Endothelial cell of umbilical vein (primary cell): ENCODE measurements at regions not wholly inside any gene's neighbourhood (a gene's known extent, or its start where the extent isn't known, plus 50 kb on each side); places are given as distances from the start of the nearest gene placed in this dataset.

Experiments used
- BruUV-seq: library from RNA; stranded (reverse); fragments of 400-500 nt; replicated peaks from 2 replicates; lab custom pipeline; 2021; lab: Mats Ljungman, UMichigan
- CTCF ChIA-PET: fragments of 300-600, 350-600 bp; sonication (Branson Sonifier 250); formaldehyde crosslinking; loops from one replicate; lab custom pipeline; 2021; ENCODE audit warnings: antibody characterized with exemption, inconsistent platforms; lab: Charles Lee
- POLR2A ChIA-PET: fragments of 300-600, 350-600 bp; sonication (Branson Sonifier 250); formaldehyde crosslinking; loops from one replicate; lab custom pipeline; 2021; ENCODE audit warnings: antibody characterized with exemption, inconsistent platforms; lab: Charles Lee
- DNase-seq: peaks from one replicate; pipeline ENCODE4 v3.0.0-alpha.2; 2011; ENCODE audit warnings: low read depth, low spot score
- FAIRE-seq: peaks from 2 replicates; lab custom pipeline; 2011; peaks lifted over from hg19 to GRCh38; lab: Jason Lieb, UNC
- H2AFZ ChIP-seq: 2 replicates; pipeline ENCODE4 v1.6.0; 2012; ENCODE audit warnings: low read depth, low read length, control low read depth, inconsistent platforms
- H3K27ac ChIP-seq: 2 replicates; pipeline ENCODE4 v1.5.1; 2011; ENCODE audit warnings: low read depth, mild to moderate bottlenecking, control low read depth, low read length, moderate library complexity; ENCODE audit not compliant: insufficient read depth
- H3K27me3 ChIP-seq, 2 experiments: 2 replicates each; pipeline versions ENCODE4 v1.6.0 to v1.6.1; 2011; ENCODE audit warnings: low read length in 2 of 2, mixed read lengths in 1 of 2; ENCODE audit not compliant: control insufficient read depth in 2 of 2, insufficient read depth in 2 of 2
- H3K36me3 ChIP-seq, 2 experiments: 2 replicates in 1 of 2; 3 replicates in 1 of 2; pipeline ENCODE4 v1.5.1; 2011; ENCODE audit warnings: low read length in 2 of 2, mild to moderate bottlenecking in 1 of 2, moderate library complexity in 1 of 2; ENCODE audit not compliant: control insufficient read depth in 2 of 2, insufficient read depth in 2 of 2; ENCODE audit errors: extremely low read depth in 1 of 2
- H3K4me1 ChIP-seq: 3 replicates; pipeline ENCODE4 v1.5.1; 2011; ENCODE audit warnings: mild to moderate bottlenecking, low read length; ENCODE audit not compliant: control insufficient read depth, insufficient read depth; ENCODE audit errors: extremely low read depth
- H3K4me2 ChIP-seq: 2 replicates; pipeline ENCODE4 v1.6.1; 2011; ENCODE audit warnings: low read length, control low read depth, mixed read lengths; ENCODE audit not compliant: insufficient read depth
- H3K4me3 ChIP-seq, 3 experiments: fragments of 200-600 bp in 1 of 3; sonication (generic), shearing (Covaris generic) in 1 of 3; replicated peaks in 1 of 3; 2 replicates each; pipeline ENCODE4 v1.5.1; 2011 to 2016; ENCODE audit warnings: control low read depth in 3 of 3, low read length in 3 of 3, mild to moderate bottlenecking in 2 of 3, inconsistent platforms in 1 of 3, low read depth in 1 of 3, moderate library complexity in 1 of 3; ENCODE audit not compliant: insufficient read depth in 1 of 3
- H3K79me2 ChIP-seq: 2 replicates; pipeline ENCODE4 v1.6.0; 2012; ENCODE audit warnings: low read length, inconsistent platforms; ENCODE audit not compliant: control insufficient read depth, insufficient read depth
- H3K9ac ChIP-seq: replicated peaks from 2 replicates; pipeline ENCODE3; 2011; ENCODE audit warnings: low read length, control low read depth; ENCODE audit not compliant: insufficient read depth; ENCODE audit errors: extremely low read depth
- H3K9me1 ChIP-seq: replicated peaks from 3 replicates; pipeline ENCODE4 v1.6.0; 2011; ENCODE audit warnings: mild to moderate bottlenecking, low read length; ENCODE audit not compliant: control insufficient read depth, insufficient read depth; ENCODE audit errors: extremely low read depth
- H3K9me3 ChIP-seq: replicated peaks from 2 replicates; pipeline ENCODE4 v1.5.1; 2012; ENCODE audit warnings: low read length, inconsistent platforms; ENCODE audit not compliant: control insufficient read depth, insufficient read depth
- H4K20me1 ChIP-seq: replicated peaks from 2 replicates; pipeline ENCODE3; 2011; ENCODE audit warnings: mild to moderate bottlenecking, low read length; ENCODE audit not compliant: control insufficient read depth, insufficient read depth; ENCODE audit errors: extremely low read depth
- CTCF ChIP-seq, 2 donors: IDR thresholded peaks; 1 replicate in 1 of 2; 2 replicates in 1 of 2; pipeline ENCODE4 v1.5.1; 2011; ENCODE audit warnings: low read length in 2 of 2, mild to moderate bottlenecking in 2 of 2, moderate library complexity in 2 of 2, control low read depth in 1 of 2, inconsistent platforms in 1 of 2, low read depth in 1 of 2; ENCODE audit not compliant: insufficient read depth in 1 of 2; ENCODE audit errors: extremely low read depth in 1 of 2
- EZH2 ChIP-seq: IDR thresholded peaks from 2 replicates; pipeline ENCODE4 v1.6.1; 2012; ENCODE audit warnings: borderline replicate concordance, low read depth, mild to moderate bottlenecking, moderate library complexity, low read length, inconsistent platforms; ENCODE audit not compliant: severe bottlenecking
- FOS ChIP-seq: IDR thresholded peaks from 2 replicates; pipeline ENCODE4 v1.6.1; 2011; ENCODE audit warnings: mild to moderate bottlenecking, low read length, moderate library complexity, borderline replicate concordance; ENCODE audit not compliant: insufficient read depth
- GATA2 ChIP-seq: IDR thresholded peaks from 2 replicates; pipeline ENCODE4 v1.7.0; 2011; ENCODE audit warnings: low read depth, mild to moderate bottlenecking, moderate library complexity, mixed read lengths, low read length; ENCODE audit not compliant: insufficient read length, insufficient read depth
- JUN ChIP-seq: IDR thresholded peaks from 2 replicates; pipeline ENCODE4 v1.6.1; 2011; ENCODE audit warnings: borderline replicate concordance, low read depth; ENCODE audit not compliant: insufficient read length, insufficient read depth
- MYC ChIP-seq: IDR thresholded peaks from one replicate; pipeline ENCODE4 v1.6.1; 2011; ENCODE audit warnings: mild to moderate bottlenecking, low read depth, low read length
- POLR2A ChIP-seq: IDR thresholded peaks from 2 replicates; pipeline ENCODE4 v1.6.1; 2012; ENCODE audit warnings: low read depth, mild to moderate bottlenecking, control low read depth, low read length
- POLR2AphosphoS5 ChIP-seq: IDR thresholded peaks from 2 replicates; pipeline ENCODE4 v1.6.1; 2012; ENCODE audit warnings: low read depth, mild to moderate bottlenecking, control low read depth, low read length, moderate library complexity; ENCODE audit not compliant: insufficient read depth
- dilution Hi-C: fragments of 300-500 bp; cut with MboI; formaldehyde crosslinking; loops from one replicate; pipeline ENCODE4 v1.15.0; 2019; ENCODE audit warnings: low sequenced_read_pairs; ENCODE audit not compliant: extremely low pct_ligation_motif_present
- intact Hi-C: fragments of 100-400 bp; cut with micrococcal nuclease; formaldehyde crosslinking; loops from one replicate; pipeline ENCODE4 v1.10.0; 2022
- TF ChIP-seq, protein P1 (sequence below): IDR thresholded peaks from 2 replicates; pipeline ENCODE4 v1.6.1; 2011; ENCODE audit not compliant: insufficient read depth, insufficient read length

GRCh38 chr2:55995902-55996301 lies 72.3 kb upstream of the EFEMP1 start:
- Histone ChIP-seq H3K27me3 (no peaks in the 10 kb centered on the region), H3K9ac (no peak overlapping the region), H4K20me1 (no peaks in the 10 kb centered on the region), H3K4me2 (no peak overlapping the region), H3K4me3 (no peak overlapping the region), H3K4me1 (peaks cover 48% of the 10 kb centered on the region), H3K9me3 (no peaks in the 10 kb centered on the region), H3K9me1 (no peaks in the 10 kb centered on the region), H3K36me3 (no peaks in the 10 kb centered on the region), H3K79me2 (no peaks in the 10 kb centered on the region), H2AFZ (no peak overlapping the region), H3K27ac (no peak overlapping the region)
- BruUV-seq: no TSS peak
- CTCF ChIA-PET: interaction anchor here (0.7 to 1.5 kb wide), 4 partner anchors 10 to 225 kb away, joined by 3 to 4 read pairs (median 4); no protein-coding TSS in a partner anchor
- TF ChIP-seq CTCF (IDR thresholded peaks at IDR 0.05; ENCODE audit: extremely low read depth in 1 of 2, insufficient read depth in 1 of 2, low read depth in 1 of 2, low read length in 2 of 2) (no peak), FOS (no peak)
- POLR2A ChIA-PET: interaction anchor here (4.8 kb wide), 1 partner anchor 31 kb away, joined by 40 read pairs; no protein-coding TSS in a partner anchor
- dilution Hi-C loops (loop anchor here (25.0 kb wide), 1 partner anchor 109 kb away; no protein-coding TSS in a partner anchor), intact Hi-C loops (no loop called here)
- no peak for DNase-seq
- FAIRE-seq: no peak

DNA sequence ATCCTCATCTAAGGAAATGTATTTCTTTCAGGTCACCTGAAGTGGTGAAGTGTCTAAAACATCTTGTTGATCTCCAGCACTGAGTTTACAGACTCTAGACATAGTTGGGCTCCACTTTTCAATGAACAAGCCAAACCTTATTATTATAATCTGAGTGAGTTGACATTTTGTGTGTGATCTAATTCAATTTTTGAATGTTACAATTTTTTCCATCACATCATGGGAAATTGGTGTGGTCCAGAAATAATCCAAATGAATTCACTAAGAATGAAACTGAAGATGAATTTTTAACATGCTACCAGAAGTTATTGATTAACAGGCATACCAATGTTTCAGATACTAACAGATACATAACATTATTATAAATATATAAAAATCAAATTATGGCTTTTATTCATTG lies 75.6 kb upstream of the EFEMP1 start:
- Histone ChIP-seq H3K79me2 (no peaks in the 10 kb centered on the region), H3K4me1 (peaks cover 18% of the 10 kb centered on the region), H3K9ac (no peak overlapping the region), H3K36me3 (no peaks in the 10 kb centered on the region), H3K4me2 (no peak overlapping the region), H4K20me1 (no peaks in the 10 kb centered on the region), H3K4me3 (no peak overlapping the region), H2AFZ (peak overlapping the region; percentile 13), H3K9me3 (no peaks in the 10 kb centered on the region), H3K27ac (no peak overlapping the region), H3K9me1 (no peaks in the 10 kb centered on the region), H3K27me3 (no peaks in the 10 kb centered on the region)
- TF ChIP-seq POLR2A (no peak), JUN (no peak), MYC (no peak), CTCF (IDR thresholded peaks at IDR 0.05; ENCODE audit: extremely low read depth in 1 of 2, insufficient read depth in 1 of 2, low read depth in 1 of 2, low read length in 2 of 2) (no peak), FOS (no peak), GATA2 (no peak), POLR2AphosphoS5 (no peak), EZH2 (no peak)
- TF ChIP-seq, protein P1, sequence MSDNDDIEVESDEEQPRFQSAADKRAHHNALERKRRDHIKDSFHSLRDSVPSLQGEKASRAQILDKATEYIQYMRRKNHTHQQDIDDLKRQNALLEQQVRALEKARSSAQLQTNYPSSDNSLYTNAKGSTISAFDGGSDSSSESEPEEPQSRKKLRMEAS: no peak
- dilution Hi-C loops (loop anchor here (25.0 kb wide), 1 partner anchor 112 kb away; no protein-coding TSS in a partner anchor), intact Hi-C loops (no loop called here)
- CTCF ChIA-PET: no interaction called here
- FAIRE-seq: no peak
- no TSS peak for BruUV-seq
- POLR2A ChIA-PET: no interaction called here
- DNase-seq: no peak
